A673 (cell line): ENCODE measurements at regions not wholly inside any gene's neighbourhood (a gene's known extent, or its start where the extent isn't known, plus 50 kb on each side); places are given as distances from the start of the nearest gene placed in this dataset.

Source experiments
- CTCF ChIP-seq: fragments of 300-800, 200-600 bp; sonication (generic); conservative IDR thresholded peaks from 2 replicates; pipeline ENCODE4 v1.5.1; 2017; ENCODE audit warnings: low read depth, mild to moderate bottlenecking, antibody characterized with exemption, low read length, moderate library complexity, mixed read lengths
- EZH2 ChIP-seq: fragments of 200-600 bp; sonication (generic); IDR thresholded peaks from 2 replicates; pipeline ENCODE4 v1.6.1; 2017; ENCODE audit warnings: borderline replicate concordance, low read depth, mild to moderate bottlenecking, mixed read lengths, antibody characterized with exemption, low read length; ENCODE audit not compliant: poor library complexity, severe bottlenecking

- TF ChIP-seq CTCF = no peak
- no peak for TF ChIP-seq EZH2
Observed at GRCh38 chr11:45715418-45715817, 50.0 kb upstream of the CHST1 start.
